ENCODE measurements at regions not wholly inside any gene's neighbourhood (a gene's known extent, or its start where the extent isn't known, plus 50 kb on each side); places are given as distances from the start of the nearest gene placed in this dataset.

DNA sequence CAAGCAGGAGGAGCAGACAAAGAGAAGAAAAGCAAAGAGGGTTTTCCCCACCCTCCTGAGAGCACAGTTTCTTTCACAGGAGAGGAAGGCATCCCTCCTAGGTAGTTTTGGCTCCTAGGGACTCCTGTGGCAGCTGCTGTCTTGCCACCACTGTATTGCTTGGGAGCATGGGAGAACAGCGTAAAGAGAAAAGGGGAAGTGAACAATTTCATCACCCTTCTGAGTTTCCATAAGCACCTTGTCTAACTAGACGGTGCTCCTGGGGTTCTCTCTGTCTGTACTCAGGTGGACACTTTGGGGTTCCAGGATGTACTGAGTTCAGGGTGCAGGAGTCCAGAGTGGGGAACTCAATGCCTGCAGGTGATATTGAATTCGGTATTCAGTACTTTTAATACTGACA, 1430.5 kb downstream of the TBC1D22A start:
- WGBS (ENCODE audit: insufficient coverage) = no CpG with 5 or more reads among the region's 3 CpGs
- Histone ChIP-seq H3K4me1 (ENCODE audit: control insufficient read depth in 1 of 2, extremely low read depth in 1 of 2, insufficient read depth in 2 of 2, low read length in 2 of 2) (peaks cover 0 to 5% of the 10 kb centered on the region in 2 experiments), H3K36me3 (ENCODE audit: control insufficient read depth in 2 of 2, extremely low read depth in 1 of 2, insufficient read depth in 1 of 2, low read length in 1 of 2) (no peaks in the 10 kb centered on the region), H3K4me3 (ENCODE audit: control insufficient read depth in 1 of 2, extremely low read depth in 1 of 2, low read length in 1 of 2) (no peak overlapping the region), H3K9me3 (no peaks in the 10 kb centered on the region), H3K27me3 (replicated peaks in 1 of 2; ENCODE audit: control insufficient read depth in 2 of 2, extremely low read depth in 1 of 2, insufficient read depth in 2 of 2, low read length in 1 of 2) (peaks cover 0 to 7% of the 10 kb centered on the region in 2 experiments), H3K27ac (ENCODE audit: low read length) (no peak overlapping the region)
- H3K36me3 Mint-ChIP-seq = no peaks in the 10 kb centered on the region
- H3K9me3 Mint-ChIP-seq = peaks cover 9 to 23% (median 19%) of the 10 kb centered on the region in 3 donors
- POLR2A ChIA-PET = no interaction called here
- CTCF ChIA-PET = no interaction called here
- H3K27ac Mint-ChIP-seq = no peak overlapping the region
- H3K4me1 Mint-ChIP-seq = peaks cover 0 to 3% (median 0%) of the 10 kb centered on the region in 3 donors
- no peak for ATAC-seq (replicated peaks in 1 of 4)
- no peak overlapping the region for H3K4me3 Mint-ChIP-seq
- H3K27me3 Mint-ChIP-seq = peaks cover 13 to 19% of the 10 kb centered on the region in 2 donors
- no peak for DNase-seq

DNA sequence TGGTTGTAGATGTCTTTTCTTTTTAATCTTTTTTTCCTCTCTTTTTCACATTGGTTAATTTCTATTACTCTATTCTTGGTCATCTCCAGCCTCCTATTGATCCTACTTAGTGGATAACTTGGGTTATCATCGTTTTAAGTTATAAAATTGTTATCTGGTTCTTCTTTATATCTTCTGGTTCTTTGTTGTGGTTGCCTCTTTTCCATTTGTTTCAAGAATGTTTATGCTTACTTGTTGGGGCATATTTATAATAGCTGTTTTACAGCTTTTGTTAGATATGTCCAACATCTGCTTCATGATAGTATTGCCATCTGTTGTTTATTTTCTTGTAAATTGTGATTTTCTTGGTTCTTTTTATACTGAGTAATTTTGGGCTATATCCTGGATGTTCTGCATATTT, 1429.6 kb downstream of the TBC1D22A start:
- H3K9me3 Mint-ChIP-seq = peaks cover 9 to 23% (median 19%) of the 10 kb centered on the region in 3 donors
- H3K4me1 Mint-ChIP-seq = peaks cover 0 to 3% (median 0%) of the 10 kb centered on the region in 3 donors
- POLR2A ChIA-PET = no interaction called here
- Histone ChIP-seq H3K4me1 (ENCODE audit: control insufficient read depth in 1 of 2, extremely low read depth in 1 of 2, insufficient read depth in 2 of 2, low read length in 2 of 2) (peaks cover 0 to 6% of the 10 kb centered on the region in 2 experiments), H3K27me3 (replicated peaks in 1 of 2; ENCODE audit: control insufficient read depth in 2 of 2, extremely low read depth in 1 of 2, insufficient read depth in 2 of 2, low read length in 1 of 2) (peaks cover 0 to 7% of the 10 kb centered on the region in 2 experiments), H3K36me3 (ENCODE audit: control insufficient read depth in 2 of 2, extremely low read depth in 1 of 2, insufficient read depth in 1 of 2, low read length in 1 of 2) (no peaks in the 10 kb centered on the region), H3K4me3 (ENCODE audit: control insufficient read depth in 1 of 2, extremely low read depth in 1 of 2, low read length in 1 of 2) (no peak overlapping the region), H3K27ac (ENCODE audit: low read length) (no peak overlapping the region), H3K9me3 (no peaks in the 10 kb centered on the region)
- no peak for DNase-seq
- H3K27ac Mint-ChIP-seq = no peak overlapping the region
- no peak for ATAC-seq (replicated peaks in 1 of 4)
- H3K27me3 Mint-ChIP-seq = peaks cover 11 to 20% of the 10 kb centered on the region in 2 donors
- no peaks in the 10 kb centered on the region for H3K36me3 Mint-ChIP-seq
- CTCF ChIA-PET = no interaction called here
- WGBS (ENCODE audit: insufficient coverage) = no CpG with 5 or more reads among the region's 1 CpG
- no peak overlapping the region for H3K4me3 Mint-ChIP-seq

DNA sequence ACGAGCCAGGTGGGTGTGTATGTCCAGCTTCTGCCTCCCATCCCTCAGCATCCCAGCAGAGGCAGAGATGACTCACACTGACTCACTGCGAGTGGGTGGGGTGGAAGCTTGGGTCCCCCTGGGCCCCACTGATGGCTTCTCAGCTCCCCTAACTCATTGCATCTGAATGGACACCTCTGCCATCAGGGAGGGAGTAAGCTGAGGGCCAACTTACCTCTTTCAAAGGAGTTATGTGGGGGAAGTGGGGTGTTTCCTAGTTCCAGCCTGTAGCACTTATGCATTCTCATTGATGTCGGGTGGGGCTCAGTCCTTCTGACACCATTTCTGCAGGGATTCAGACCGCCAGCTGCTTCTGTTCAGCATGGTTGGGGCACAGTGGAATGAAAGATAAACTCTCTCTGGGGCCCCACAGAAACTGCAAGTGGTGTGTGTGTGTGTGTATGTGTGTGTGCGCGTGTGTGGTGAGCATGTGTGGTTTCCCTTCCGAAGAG, 1425.8 kb downstream of the TBC1D22A start:
- Histone ChIP-seq H3K9me3 (no peaks in the 10 kb centered on the region), H3K27me3 (replicated peaks in 1 of 2; ENCODE audit: control insufficient read depth in 2 of 2, extremely low read depth in 1 of 2, insufficient read depth in 2 of 2, low read length in 1 of 2) (peaks cover 0 to 7% of the 10 kb centered on the region in 2 experiments), H3K4me1 (ENCODE audit: control insufficient read depth in 1 of 2, extremely low read depth in 1 of 2, insufficient read depth in 2 of 2, low read length in 2 of 2) (peaks cover 0 to 28% of the 10 kb centered on the region in 2 experiments), H3K27ac (ENCODE audit: low read length) (no peak overlapping the region), H3K36me3 (ENCODE audit: control insufficient read depth in 2 of 2, extremely low read depth in 1 of 2, insufficient read depth in 1 of 2, low read length in 1 of 2) (no peaks in the 10 kb centered on the region), H3K4me3 (ENCODE audit: control insufficient read depth in 1 of 2, extremely low read depth in 1 of 2, low read length in 1 of 2) (no peak overlapping the region)
- no peak overlapping the region for H3K4me3 Mint-ChIP-seq
- POLR2A ChIA-PET = no interaction called here
- H3K9me3 Mint-ChIP-seq = peaks cover 9 to 23% (median 17%) of the 10 kb centered on the region in 3 donors
- CTCF ChIA-PET = no interaction called here
- H3K4me1 Mint-ChIP-seq = peaks cover 0 to 12% (median 0%) of the 10 kb centered on the region in 3 donors
- ATAC-seq (replicated peaks in 1 of 4) (no peak), DNase-seq (peak in 15 of 35 experiments; percentile 4 to 50 (median 17))
- no peak overlapping the region for H3K27ac Mint-ChIP-seq
- H3K27me3 Mint-ChIP-seq = peaks cover 0 to 5% of the 10 kb centered on the region in 2 donors
- WGBS (ENCODE audit: insufficient coverage) = 55% methylated on average over 2 of the region's 7 CpGs
- no peaks in the 10 kb centered on the region for H3K36me3 Mint-ChIP-seq

DNA sequence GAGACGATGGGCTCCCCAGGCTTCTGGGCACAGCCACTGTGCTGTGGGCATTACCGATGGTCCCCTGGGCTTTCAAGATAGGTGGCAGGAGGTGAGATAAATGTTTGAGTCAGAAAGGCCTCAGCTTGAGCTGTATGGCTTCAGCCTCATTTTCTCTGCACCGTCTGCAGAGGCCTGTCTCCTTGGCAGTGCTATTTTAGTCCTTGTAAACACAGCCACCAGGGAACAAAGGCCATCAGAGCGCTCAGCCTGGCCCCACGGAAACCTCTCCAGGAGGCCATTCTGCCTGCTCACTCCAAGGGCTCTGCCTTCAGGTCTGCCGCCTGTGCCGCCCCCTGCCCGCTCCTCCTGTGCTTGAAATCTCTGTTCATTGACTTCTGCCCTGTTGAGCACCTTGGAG, 1424.9 kb downstream of the TBC1D22A start:
- ChIA-PET POLR2A (no interaction called here), CTCF (no interaction called here)
- Histone ChIP-seq H3K4me3 (ENCODE audit: control insufficient read depth in 1 of 2, extremely low read depth in 1 of 2, low read length in 1 of 2) (no peak overlapping the region), H3K27ac (ENCODE audit: low read length) (no peak overlapping the region), H3K27me3 (replicated peaks in 1 of 2; ENCODE audit: control insufficient read depth in 2 of 2, extremely low read depth in 1 of 2, insufficient read depth in 2 of 2, low read length in 1 of 2) (peaks cover 0 to 12% of the 10 kb centered on the region in 2 experiments), H3K36me3 (ENCODE audit: control insufficient read depth in 2 of 2, extremely low read depth in 1 of 2, insufficient read depth in 1 of 2, low read length in 1 of 2) (no peaks in the 10 kb centered on the region), H3K4me1 (ENCODE audit: control insufficient read depth in 1 of 2, extremely low read depth in 1 of 2, insufficient read depth in 2 of 2, low read length in 2 of 2) (peaks cover 0 to 28% of the 10 kb centered on the region in 2 experiments), H3K9me3 (no peaks in the 10 kb centered on the region)
- Mint-ChIP-seq H3K4me3 (no peak overlapping the region), H3K27ac (no peak overlapping the region), H3K4me1 (peaks cover 0 to 12% (median 0%) of the 10 kb centered on the region in 3 donors), H3K9me3 (peaks cover 5 to 19% (median 12%) of the 10 kb centered on the region in 3 donors), H3K27me3 (peaks cover 0 to 5% of the 10 kb centered on the region in 2 donors), H3K36me3 (no peaks in the 10 kb centered on the region)
- ATAC-seq (replicated peaks in 1 of 4) (no peak), DNase-seq (no peak)
- WGBS (ENCODE audit: insufficient coverage) = 97% methylated on average over 6 of the region's 8 CpGs

DNA sequence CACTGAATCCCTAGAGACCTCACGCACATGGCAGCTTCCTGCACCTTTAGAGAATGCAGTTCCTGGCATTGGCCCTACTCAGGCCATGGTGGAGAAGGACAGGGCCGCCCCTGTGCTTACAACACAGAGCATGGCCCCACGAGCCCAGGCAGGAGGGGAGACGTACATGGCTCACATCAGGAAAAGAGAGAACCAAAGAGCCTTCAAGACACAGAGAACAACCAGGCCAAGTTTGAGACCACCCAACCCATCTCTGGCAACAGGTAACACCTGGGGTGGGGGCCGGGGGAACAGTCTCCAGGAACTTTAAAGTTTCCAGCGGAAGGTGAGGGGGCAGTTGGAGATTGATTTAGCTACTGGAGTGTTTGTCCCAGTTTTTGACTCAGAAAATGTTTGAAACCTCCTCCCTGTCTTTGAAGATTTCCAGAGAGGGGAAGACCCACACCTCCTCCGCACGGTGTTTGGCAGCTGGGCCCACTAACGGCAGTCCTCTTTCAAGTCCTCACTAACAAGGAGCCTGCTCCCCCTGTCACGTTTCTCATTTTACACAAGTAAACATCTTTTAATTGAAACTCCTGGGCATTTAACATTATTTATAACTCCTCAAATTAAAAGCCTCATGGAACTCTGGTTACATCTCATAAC, 1423.8 kb downstream of the TBC1D22A start:
- Histone ChIP-seq H3K4me3 (ENCODE audit: control insufficient read depth in 1 of 2, extremely low read depth in 1 of 2, low read length in 1 of 2) (no peak overlapping the region), H3K9me3 (no peaks in the 10 kb centered on the region), H3K27me3 (replicated peaks in 1 of 2; ENCODE audit: control insufficient read depth in 2 of 2, extremely low read depth in 1 of 2, insufficient read depth in 2 of 2, low read length in 1 of 2) (peaks cover 0 to 17% of the 10 kb centered on the region in 2 experiments), H3K4me1 (ENCODE audit: control insufficient read depth in 1 of 2, extremely low read depth in 1 of 2, insufficient read depth in 2 of 2, low read length in 2 of 2) (peaks cover 0 to 28% of the 10 kb centered on the region in 2 experiments), H3K27ac (ENCODE audit: low read length) (no peak overlapping the region), H3K36me3 (ENCODE audit: control insufficient read depth in 2 of 2, extremely low read depth in 1 of 2, insufficient read depth in 1 of 2, low read length in 1 of 2) (no peaks in the 10 kb centered on the region)
- H3K27me3 Mint-ChIP-seq = peaks cover 0 to 5% of the 10 kb centered on the region in 2 donors
- ATAC-seq (replicated peaks in 1 of 4) = no peak
- no peaks in the 10 kb centered on the region for H3K36me3 Mint-ChIP-seq
- peaks cover 0 to 12% (median 0%) of the 10 kb centered on the region in 3 donors for H3K4me1 Mint-ChIP-seq
- ChIA-PET CTCF (no interaction called here), POLR2A (no interaction called here)
- H3K9me3 Mint-ChIP-seq = peaks cover 0 to 8% (median 3%) of the 10 kb centered on the region in 3 donors
- H3K4me3 Mint-ChIP-seq = no peak overlapping the region
- H3K27ac Mint-ChIP-seq = no peak overlapping the region
- no peak for DNase-seq
- WGBS (ENCODE audit: insufficient coverage) = 79% methylated on average over 7 of the region's 10 CpGs

DNA sequence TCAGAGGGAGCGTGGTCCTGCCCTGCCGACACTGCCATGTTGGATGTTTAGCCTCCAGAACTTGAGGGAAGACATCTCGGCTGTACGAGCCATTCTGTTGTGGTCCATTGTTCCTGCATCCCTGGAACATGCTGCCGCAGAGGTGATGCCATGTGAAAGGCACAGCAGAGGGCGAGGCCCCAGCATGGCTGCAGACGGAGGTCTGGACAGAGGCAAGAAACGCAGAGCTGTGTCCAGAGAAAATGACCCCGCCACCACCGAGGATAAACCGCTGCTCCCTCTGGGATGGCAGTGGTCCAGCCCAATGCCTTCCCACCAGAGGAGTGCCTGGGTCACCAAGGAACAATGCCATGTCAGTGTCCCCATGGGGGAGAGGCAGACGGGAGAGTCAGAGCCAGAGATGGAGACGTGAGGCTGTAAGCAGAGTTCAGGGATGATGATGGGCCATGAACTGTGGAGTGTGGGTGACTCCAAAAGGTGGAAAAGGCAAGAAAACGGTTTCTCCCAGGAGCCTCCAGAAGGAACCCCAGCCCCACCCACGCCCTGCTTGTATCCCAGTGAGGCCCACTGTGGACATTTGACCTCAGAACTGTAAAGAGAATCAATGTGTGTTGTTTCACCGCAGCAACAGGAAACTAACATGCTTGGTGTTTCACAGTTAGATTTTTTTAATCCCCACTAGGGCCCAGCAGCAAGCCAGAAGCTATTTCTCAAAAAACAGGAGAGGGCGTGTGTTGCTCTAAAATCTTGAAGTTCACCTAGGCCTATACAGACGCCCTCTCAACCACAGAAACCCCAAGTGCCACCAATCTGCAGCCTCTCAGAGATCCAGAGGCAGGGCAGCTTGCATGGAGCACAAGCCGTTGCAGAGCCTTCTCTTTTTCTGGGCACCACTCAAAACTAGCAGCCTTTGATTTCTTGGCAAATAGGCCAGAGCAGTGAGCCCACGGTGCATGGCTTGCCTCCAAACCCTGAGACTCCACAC, 1422.9 kb downstream of the TBC1D22A start:
- H3K4me1 ChIP-seq (ENCODE audit: control insufficient read depth in 1 of 2, extremely low read depth in 1 of 2, insufficient read depth in 2 of 2, low read length in 2 of 2) = peaks cover 0 to 28% of the 10 kb centered on the region in 2 experiments
- POLR2A ChIA-PET = no interaction called here
- CTCF ChIA-PET = no interaction called here
- ATAC-seq (replicated peaks in 1 of 4) = no peak
- peaks cover 0 to 17% of the 10 kb centered on the region in 2 experiments for H3K27me3 ChIP-seq (replicated peaks in 1 of 2; ENCODE audit: control insufficient read depth in 2 of 2, extremely low read depth in 1 of 2, insufficient read depth in 2 of 2, low read length in 1 of 2)
- Mint-ChIP-seq H3K9me3 (peaks cover 0 to 5% (median 1%) of the 10 kb centered on the region in 3 donors), H3K36me3 (no peaks in the 10 kb centered on the region), H3K27me3 (peaks cover 0 to 5% of the 10 kb centered on the region in 2 donors), H3K4me1 (peaks cover 0 to 12% (median 0%) of the 10 kb centered on the region in 3 donors), H3K4me3 (no peak overlapping the region), H3K27ac (no peak overlapping the region)
- no peak overlapping the region for H3K4me3 ChIP-seq (ENCODE audit: control insufficient read depth in 1 of 2, extremely low read depth in 1 of 2, low read length in 1 of 2)
- no peak overlapping the region for H3K27ac ChIP-seq (ENCODE audit: low read length)
- WGBS (ENCODE audit: insufficient coverage) = 57% methylated on average over 18 of the region's 20 CpGs
- H3K9me3 ChIP-seq = no peaks in the 10 kb centered on the region
- peak in 2 of 35 experiments; percentile 9 to 49 for DNase-seq
- no peaks in the 10 kb centered on the region for H3K36me3 ChIP-seq (ENCODE audit: control insufficient read depth in 2 of 2, extremely low read depth in 1 of 2, insufficient read depth in 1 of 2, low read length in 1 of 2)

Data from T-cell (primary cell).